Eye (tissue), 1 donor: ENCODE measurements at regions not wholly inside any gene's neighbourhood (a gene's known extent, or its start where the extent isn't known, plus 50 kb on each side); places are given as distances from the start of the nearest gene placed in this dataset.

Source experiments
- DNase-seq: peaks from one replicate; pipeline ENCODE4 v3.0.0-alpha.2; 2015

- DNase-seq = no peak
Observed at GRCh38 chr10:128994598-128995143, 472.4 kb upstream of the MGMT start.

- DNase-seq = no peak
Observed at GRCh38 chr10:128995676-128996075, 471.4 kb upstream of the MGMT start.

- no peak for DNase-seq
Observed at GRCh38 chr10:128996092-128996491, 470.9 kb upstream of the MGMT start.

DNA sequence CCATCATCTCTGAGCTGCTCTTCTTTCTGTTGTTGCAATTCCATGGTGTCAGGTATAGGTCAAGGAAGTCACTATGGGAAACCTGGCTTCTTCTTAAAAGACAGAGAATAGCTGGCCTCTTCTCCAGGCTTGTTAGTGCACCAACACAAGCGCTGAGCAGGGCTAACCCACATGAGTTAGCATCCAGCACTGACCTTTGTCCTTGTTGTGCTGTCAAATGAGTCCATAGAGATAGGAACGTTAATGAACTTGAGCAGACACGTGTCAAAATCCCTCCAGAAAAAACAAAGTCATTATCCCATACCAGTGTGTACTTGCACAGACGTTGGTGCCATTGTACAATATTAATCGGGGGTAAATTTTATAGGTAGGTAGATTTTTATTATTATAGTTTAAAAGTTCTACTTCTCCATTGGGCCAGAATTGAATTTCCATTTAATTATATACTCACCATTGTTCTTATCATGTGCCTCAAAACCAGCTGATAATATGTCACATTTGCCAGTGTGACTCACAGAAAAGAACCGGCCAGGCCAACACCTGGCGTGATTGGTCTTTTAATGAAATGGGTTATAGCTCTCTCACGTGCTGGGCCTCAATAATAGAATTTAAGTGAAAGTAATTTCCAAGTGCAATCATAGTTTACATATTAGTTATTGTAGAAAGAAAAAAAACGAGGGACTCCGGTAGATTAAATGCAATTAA lies 468.8 kb upstream of the MGMT start:
- peak; percentile 38 for DNase-seq

DNA sequence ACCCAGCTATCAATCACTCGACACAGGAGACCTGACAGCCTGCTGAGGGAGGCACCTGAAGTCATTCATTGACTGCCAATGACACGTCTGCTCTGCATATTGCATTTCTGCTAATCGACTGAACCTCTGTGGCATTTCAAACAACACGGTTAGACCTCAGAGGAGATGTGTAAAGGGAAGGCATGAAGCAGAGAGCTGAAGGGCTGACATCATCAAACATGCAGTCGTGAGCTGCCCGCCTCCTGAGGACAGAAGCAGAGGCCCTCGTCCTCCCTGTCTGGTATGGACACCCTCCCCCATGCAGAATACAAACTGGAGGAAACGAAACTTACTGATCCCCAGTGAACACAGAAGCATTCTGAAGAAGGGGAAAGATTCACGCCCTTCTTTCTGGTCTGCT lies 462.6 kb upstream of the MGMT start:
- peak; percentile 39 for DNase-seq

- no peak for DNase-seq
Observed at GRCh38 chr10:129005080-129005479, 462.0 kb upstream of the MGMT start.

DNA sequence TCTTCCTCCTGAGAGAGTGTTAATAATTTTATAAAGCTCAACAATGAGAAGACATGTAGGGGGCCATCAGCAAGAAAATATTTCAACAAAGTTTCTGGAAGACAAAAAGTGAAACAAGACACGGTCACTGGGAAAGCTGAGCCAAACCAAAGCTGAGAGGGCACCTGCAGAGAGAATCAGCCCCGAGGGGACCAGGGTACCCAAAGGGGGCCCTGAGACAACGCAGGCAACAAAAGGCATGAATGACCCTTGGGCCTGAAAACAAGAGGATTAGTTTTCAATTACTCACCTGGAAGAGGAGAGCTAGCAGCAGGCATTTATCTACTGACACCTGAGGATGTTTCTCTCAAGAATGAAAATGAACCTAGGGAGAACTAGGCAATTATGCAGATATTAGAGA lies 461.2 kb upstream of the MGMT start:
- DNase-seq = no peak

DNA sequence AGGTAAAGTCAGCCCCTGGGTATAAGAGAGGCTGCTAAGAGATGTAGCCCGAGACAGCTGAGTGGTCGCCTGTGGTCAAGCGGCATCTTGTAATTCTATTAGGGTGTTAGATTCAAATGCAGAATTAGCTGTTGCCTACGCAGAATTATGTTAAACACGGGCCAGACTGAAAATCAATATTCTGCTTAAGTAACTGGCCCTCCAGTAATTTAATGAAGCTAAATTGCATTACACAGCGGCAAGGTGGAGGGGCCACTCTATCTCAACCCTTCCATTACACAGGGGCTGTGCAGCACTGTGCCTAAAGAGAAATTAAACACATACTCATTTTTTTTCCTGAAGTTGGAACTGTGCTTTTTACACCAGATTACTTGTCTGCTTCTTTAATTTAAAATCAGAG lies 448.5 kb upstream of the MGMT start:
- no peak for DNase-seq

- no peak for DNase-seq
Observed at GRCh38 chr10:129020651-129021330, 446.2 kb upstream of the MGMT start.

DNA sequence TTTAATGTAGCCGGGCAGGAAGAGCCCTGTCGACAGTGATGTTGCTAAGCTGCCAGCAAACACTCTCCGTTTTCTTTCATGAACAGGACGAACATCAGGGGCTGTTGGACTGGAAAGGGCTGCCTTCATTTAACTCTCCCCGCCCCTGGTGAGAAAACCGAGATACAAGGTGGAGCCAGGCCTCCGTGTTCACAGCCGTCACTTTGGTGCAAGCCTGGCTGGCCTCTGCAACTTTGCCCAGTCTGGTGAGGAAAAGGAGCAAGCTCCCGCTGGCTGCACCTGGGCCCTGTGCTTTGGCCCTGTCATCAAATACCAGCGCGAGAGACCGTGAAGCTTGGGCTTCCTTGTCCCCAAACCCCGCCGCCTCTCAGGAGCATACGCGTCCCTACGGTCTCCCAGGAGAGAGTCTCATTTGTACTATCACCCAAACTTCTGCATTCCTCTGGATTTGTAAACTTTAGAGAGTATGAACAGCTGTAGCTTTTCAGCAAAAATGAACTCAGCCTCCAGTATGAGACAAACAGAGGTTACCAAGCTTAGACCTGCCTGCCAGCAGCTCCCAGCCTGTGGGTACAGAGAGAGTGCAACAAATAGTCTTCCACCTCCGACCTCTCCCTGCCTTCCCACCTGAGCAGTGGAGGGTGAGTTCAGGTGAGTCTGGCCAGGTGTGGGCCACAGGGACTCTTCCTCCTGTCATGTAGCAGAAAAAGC lies 445.3 kb upstream of the MGMT start:
- DNase-seq = peak; percentile 75

DNA sequence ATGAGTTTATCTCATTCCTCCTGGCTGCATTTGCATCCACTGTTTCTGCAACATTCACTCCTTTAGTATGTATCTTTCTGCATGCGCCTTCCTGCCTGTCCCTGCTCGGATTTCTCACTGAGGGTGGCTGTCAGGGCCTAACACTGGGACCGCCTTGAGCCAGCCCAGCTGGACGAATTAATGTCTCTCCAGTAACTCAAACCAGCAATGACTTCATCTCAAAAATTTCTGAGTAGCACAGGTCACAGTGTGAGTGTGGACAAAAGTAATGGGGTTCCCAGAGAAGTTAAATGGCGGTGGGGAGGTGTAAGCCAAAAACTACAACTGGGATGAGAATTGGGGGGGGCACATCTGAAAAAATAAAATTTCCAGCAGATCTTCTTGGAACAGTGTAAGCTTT lies 444.0 kb upstream of the MGMT start:
- peak; percentile 58 for DNase-seq

DNA sequence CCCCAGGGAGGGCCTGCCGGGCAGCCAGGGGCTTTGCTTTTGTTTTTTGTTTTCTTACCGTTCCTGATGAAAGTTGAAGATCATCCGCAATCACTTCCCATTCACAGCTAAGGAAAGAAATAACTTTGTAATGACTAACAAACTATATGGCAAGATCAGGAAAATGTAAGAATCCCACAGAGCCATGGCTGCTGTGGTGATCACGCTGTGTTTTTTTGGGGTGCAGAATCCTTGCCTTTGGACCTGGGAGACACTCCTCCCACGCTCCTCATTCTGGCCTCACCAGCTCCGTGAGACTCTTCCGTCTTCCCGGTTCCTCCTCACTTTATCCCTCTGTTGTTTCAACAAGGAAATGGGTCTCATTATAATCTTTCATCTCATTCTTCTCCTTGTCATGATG lies 443.0 kb upstream of the MGMT start:
- DNase-seq = no peak

DNA sequence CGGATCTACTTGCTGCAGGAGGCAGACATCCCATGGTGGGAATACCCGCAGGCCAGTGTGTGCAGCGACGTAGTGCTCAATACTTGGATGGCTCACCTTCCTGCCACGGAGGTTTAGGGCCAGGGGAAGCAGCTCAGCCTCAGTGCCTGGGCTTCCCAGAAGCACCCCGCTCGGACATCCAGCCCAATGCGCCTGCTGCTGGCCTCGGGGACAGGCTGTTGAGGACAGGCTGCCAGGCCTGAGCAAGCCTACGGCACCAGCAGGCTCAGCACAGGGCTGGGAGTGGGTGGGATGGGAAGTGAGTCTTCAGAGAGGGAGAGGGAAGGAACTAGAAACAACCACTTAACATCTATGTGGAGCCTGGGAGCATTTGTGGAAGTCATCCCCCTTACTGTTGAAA lies 441.3 kb upstream of the MGMT start:
- no peak for DNase-seq

- peak; percentile 37 for DNase-seq
Observed at GRCh38 chr10:129027906-129028305, 439.1 kb upstream of the MGMT start.

DNA sequence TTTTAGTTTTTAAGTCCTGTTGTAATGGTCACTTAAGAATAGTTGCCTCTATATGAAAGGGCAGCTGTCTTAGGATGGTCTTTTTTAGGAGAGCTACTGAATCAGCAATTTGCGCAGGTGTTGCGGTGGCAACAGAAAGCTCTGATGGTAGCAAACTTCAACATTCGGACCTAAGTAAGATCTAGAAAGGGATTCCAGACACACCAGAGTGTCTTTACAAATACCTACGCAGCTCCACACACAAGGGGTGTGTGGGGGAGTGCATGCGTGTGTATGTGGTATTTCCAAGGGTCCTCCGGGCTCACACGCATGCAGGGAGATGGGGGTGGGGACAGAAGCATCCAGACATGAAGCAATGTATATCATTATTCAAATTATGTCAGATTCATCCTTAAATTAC lies 438.6 kb upstream of the MGMT start:
- DNase-seq = no peak

- DNase-seq = no peak
Observed at GRCh38 chr10:129029051-129029450, 438.0 kb upstream of the MGMT start.

- no peak for DNase-seq
Observed at GRCh38 chr10:129029851-129030602, 437.0 kb upstream of the MGMT start.

DNA sequence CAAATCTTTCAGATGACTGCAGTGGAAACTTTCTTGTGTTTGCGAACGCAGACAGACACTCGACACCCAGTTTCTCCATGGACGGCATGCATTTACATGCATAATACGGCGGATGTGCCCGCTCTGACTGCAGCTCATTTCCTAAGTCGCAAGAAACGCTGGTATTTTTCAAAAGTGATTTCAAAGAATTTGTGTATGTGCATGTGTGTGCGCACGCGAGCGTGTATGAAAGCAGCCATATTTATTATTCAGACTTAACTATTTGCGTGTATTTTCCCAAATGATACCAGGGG lies 436.5 kb upstream of the MGMT start:
- DNase-seq = no peak

- peak; percentile 87 for DNase-seq
Observed at GRCh38 chr10:129030996-129031843, 435.8 kb upstream of the MGMT start.

DNA sequence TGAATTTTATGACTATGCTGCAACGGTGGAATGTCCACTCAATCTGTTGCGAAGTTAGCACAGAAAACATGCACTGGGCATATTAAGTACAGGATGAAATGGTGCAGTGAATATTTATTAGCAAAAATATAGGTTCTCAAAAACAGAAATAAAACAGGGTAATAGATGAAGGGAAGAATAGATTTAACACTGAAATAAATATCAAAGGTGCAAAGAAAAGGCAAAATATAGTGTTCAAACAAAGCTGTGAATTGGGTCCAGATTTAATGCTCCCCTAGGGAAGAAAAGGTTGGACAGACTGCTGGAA lies 435.2 kb upstream of the MGMT start:
- no peak for DNase-seq

- no peak for DNase-seq
Observed at GRCh38 chr10:129032372-129033313, 434.4 kb upstream of the MGMT start.
